Neural progenitor cell (in vitro differentiated cells): ENCODE measurements at regions not wholly inside any gene's neighbourhood (a gene's known extent, or its start where the extent isn't known, plus 50 kb on each side); places are given as distances from the start of the nearest gene placed in this dataset.
"Not testable (repeated sequence)": the region's sequence is repeated elsewhere in the genome, so short reads cannot be mapped to it uniquely, and the experiment has no call there.

Source experiments
- DNase-seq: peaks from one replicate; pipeline ENCODE4 v3.0.0-alpha.2; 2016; ENCODE audit warnings: low spot score
- H2AFZ ChIP-seq: fragments of 200-600 bp; sonication (generic); replicated peaks from 2 replicates; pipeline ENCODE4 v1.6.1; 2016; ENCODE audit warnings: antibody characterized with exemption
- H3F3A ChIP-seq: fragments of 200-600 bp; sonication (generic); 2 replicates; pipeline ENCODE4 v1.6.1; 2016; ENCODE audit warnings: antibody characterized with exemption, low read depth
- H3K27ac ChIP-seq: fragments of 200-600 bp; sonication (generic); 2 replicates; pipeline ENCODE4 v1.5.1; 2016; ENCODE audit warnings: mild to moderate bottlenecking
- H3K27me3 ChIP-seq: fragments of 200-600 bp; sonication (generic); 2 replicates; pipeline ENCODE4 v1.6.1; 2016; ENCODE audit warnings: mild to moderate bottlenecking, moderate library complexity
- H3K36me3 ChIP-seq: fragments of 200-600 bp; sonication (generic); 2 replicates; pipeline ENCODE4 v1.5.1; 2016
- H3K4me1 ChIP-seq: fragments of 200-600 bp; sonication (generic); 2 replicates; pipeline ENCODE4 v1.6.1; 2016; ENCODE audit warnings: mixed run types
- H3K4me2 ChIP-seq: fragments of 200-600 bp; sonication (generic); 2 replicates; pipeline ENCODE4 v1.6.1; 2016
- H3K4me3 ChIP-seq: fragments of 200-600 bp; sonication (generic); 2 replicates; pipeline ENCODE4 v1.5.1; 2016
- H3K79me2 ChIP-seq: fragments of 200-600 bp; sonication (generic); 2 replicates; pipeline ENCODE4 v1.6.1; 2016; ENCODE audit warnings: low read depth
- H3K9ac ChIP-seq: fragments of 200-600 bp; sonication (generic); 2 replicates; pipeline ENCODE4 v1.6.1; 2016
- H3K9me3 ChIP-seq: fragments of 200-600 bp; sonication (generic); 2 replicates; pipeline ENCODE4 v1.5.1; 2016; ENCODE audit warnings: low read depth
- H4K20me1 ChIP-seq: fragments of 200-600 bp; sonication (generic); 2 replicates; pipeline ENCODE4 v1.6.1; 2016; ENCODE audit warnings: low read depth
- H3K27ac Mint-ChIP-seq: 3 replicates; pipeline ENCODE4 v1.8.0; 2021; ENCODE audit warnings: mixed read lengths
- H3K27me3 Mint-ChIP-seq: 2 replicates; pipeline ENCODE4 v1.8.0; 2022; ENCODE audit warnings: low read depth, mild to moderate bottlenecking, inconsistent platforms, moderate library complexity, mixed read lengths; ENCODE audit not compliant: insufficient read depth
- H3K36me3 Mint-ChIP-seq: 3 replicates; pipeline ENCODE4 v1.8.0; 2021; ENCODE audit warnings: mixed read lengths
- H3K4me1 Mint-ChIP-seq: 3 replicates; pipeline ENCODE4 v1.8.0; 2021; ENCODE audit warnings: mixed read lengths
- H3K4me3 Mint-ChIP-seq: 3 replicates; pipeline ENCODE4 v1.8.0; 2021; ENCODE audit warnings: mild to moderate bottlenecking, moderate library complexity, mixed read lengths
- H3K9me3 Mint-ChIP-seq: 3 replicates; pipeline ENCODE4 v1.8.0; 2020; ENCODE audit warnings: mixed read lengths

DNA sequence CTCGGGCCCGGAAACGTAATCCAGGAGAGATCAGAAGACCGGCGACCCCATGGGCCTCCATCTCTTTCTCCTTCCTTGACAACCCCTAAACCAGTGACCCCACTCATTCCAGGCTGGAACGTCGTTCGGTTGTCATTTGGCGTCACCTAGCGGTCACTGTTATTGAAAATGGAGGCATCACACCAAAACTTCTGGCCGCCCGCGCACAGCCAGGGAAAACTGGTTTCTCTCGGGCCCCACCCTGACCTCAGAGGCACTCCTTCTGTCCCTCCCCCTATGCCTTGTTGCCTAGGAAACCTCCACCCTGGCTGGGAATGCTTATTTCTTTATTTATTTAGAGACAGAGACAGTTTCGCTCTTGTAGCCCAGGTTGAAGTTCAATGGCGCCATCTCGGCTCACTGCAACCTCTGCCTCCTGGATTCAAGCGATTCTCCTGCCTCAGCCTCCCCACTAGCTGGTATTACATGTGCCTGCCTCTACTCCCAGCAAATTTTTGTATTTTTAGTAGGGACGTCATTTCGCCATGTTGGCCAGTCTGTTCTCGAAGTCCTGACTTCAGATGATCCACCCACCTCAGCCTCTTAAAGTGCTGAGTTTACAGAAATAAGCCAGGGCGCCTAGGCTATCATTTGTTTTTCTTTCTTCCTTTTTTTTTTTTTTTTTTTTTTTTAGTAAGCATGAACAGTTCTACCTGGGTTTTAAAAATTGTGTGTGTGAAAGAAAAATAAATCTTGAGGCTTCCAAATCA lies 2144.1 kb upstream of the TPTE start:
- H3K27me3 ChIP-seq, DNase-seq, H3K9me3 ChIP-seq, H3K4me2 ChIP-seq, H3K36me3 Mint-ChIP-seq, H3K36me3 ChIP-seq, H3K4me1 Mint-ChIP-seq, H3K27ac ChIP-seq, H3K27ac Mint-ChIP-seq, H3K79me2 ChIP-seq, H3K9ac ChIP-seq, H4K20me1 ChIP-seq, H3K9me3 Mint-ChIP-seq, H3K4me3 Mint-ChIP-seq, H3K4me3 ChIP-seq, H3K4me1 ChIP-seq, H3K27me3 Mint-ChIP-seq, H2AFZ ChIP-seq, H3F3A ChIP-seq: not testable (repeated sequence)

GRCh38 chr21:8380419-8381079 lies 2140.8 kb upstream of the TPTE start:
- not testable (repeated sequence) for H3K27me3 Mint-ChIP-seq, H3K36me3 ChIP-seq, H3K27me3 ChIP-seq, H3K4me3 ChIP-seq, DNase-seq, H3K9me3 ChIP-seq, H3K36me3 Mint-ChIP-seq, H3K4me3 Mint-ChIP-seq, H3K9me3 Mint-ChIP-seq, H3K9ac ChIP-seq, H3K4me2 ChIP-seq, H3K27ac ChIP-seq, H3K79me2 ChIP-seq, H4K20me1 ChIP-seq, H3K4me1 Mint-ChIP-seq, H3F3A ChIP-seq, H3K4me1 ChIP-seq, H3K27ac Mint-ChIP-seq, H2AFZ ChIP-seq

DNA sequence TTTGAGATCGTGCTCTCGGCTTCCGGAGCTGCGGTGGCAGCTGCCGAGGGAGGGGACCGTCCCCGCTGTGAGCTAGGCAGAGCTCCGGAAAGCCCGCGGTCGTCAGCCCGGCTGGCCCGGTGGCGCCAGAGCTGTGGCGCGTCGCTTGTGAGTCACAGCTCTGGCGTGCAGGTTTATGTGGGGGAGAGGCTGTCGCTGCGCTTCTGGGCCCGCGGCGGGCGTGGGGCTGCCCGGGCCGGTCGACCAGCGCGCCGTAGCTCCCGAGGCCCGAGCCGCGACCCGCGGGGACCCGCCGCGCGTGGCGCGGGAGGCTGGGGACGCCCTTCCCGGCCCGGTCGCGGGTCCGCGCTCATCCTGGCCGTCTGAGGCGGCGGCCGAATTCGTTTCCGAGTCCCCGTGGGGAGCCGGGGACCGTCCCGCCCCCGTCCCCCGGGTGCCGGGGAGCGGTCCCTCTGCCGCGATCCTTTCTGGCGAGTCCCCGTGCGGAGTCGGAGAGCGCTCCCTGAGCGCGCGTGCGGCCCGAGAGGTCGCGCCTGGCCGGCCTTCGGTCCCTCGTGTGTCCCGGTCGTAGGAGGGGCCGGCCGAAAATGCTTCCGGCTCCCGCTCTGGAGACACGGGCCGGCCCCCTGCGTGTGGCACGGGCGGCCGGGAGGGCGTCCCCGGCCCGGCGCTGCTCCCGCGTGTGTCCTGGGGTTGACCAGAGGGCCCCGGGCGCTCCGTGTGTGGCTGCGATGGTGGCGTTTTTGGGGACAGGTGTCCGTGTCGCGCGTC lies 2133.0 kb upstream of the TPTE start:
- not testable (repeated sequence) for H3K79me2 ChIP-seq, H3K9me3 ChIP-seq, H3K4me2 ChIP-seq, H3K4me1 ChIP-seq, H3K27ac Mint-ChIP-seq, H3K4me3 ChIP-seq, H3K9ac ChIP-seq, H3K4me1 Mint-ChIP-seq, H2AFZ ChIP-seq, H3K36me3 ChIP-seq, H3F3A ChIP-seq, H3K9me3 Mint-ChIP-seq, H3K4me3 Mint-ChIP-seq, H3K27me3 ChIP-seq, H4K20me1 ChIP-seq, H3K27ac ChIP-seq, H3K27me3 Mint-ChIP-seq, H3K36me3 Mint-ChIP-seq, DNase-seq

DNA sequence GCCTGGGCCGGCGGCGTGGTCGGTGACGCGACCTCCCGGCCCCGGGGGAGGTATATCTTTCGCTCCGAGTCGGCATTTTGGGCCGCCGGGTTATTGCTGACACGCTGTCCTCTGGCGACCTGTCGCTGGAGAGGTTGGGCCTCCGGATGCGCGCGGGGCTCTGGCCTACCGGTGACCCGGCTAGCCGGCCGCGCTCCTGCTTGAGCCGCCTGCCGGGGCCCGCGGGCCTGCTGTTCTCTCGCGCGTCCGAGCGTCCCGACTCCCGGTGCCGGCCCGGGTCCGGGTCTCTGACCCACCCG lies 2132.5 kb upstream of the TPTE start:
- H3K4me2 ChIP-seq, H3K79me2 ChIP-seq, H3K9me3 ChIP-seq, H2AFZ ChIP-seq, H3K4me3 ChIP-seq, H3K9ac ChIP-seq, H3F3A ChIP-seq, H3K36me3 Mint-ChIP-seq, H3K27ac Mint-ChIP-seq, H3K9me3 Mint-ChIP-seq, H3K27ac ChIP-seq, H3K27me3 ChIP-seq, DNase-seq, H3K4me3 Mint-ChIP-seq, H3K4me1 Mint-ChIP-seq, H3K4me1 ChIP-seq, H3K27me3 Mint-ChIP-seq, H4K20me1 ChIP-seq, H3K36me3 ChIP-seq: not testable (repeated sequence)

DNA sequence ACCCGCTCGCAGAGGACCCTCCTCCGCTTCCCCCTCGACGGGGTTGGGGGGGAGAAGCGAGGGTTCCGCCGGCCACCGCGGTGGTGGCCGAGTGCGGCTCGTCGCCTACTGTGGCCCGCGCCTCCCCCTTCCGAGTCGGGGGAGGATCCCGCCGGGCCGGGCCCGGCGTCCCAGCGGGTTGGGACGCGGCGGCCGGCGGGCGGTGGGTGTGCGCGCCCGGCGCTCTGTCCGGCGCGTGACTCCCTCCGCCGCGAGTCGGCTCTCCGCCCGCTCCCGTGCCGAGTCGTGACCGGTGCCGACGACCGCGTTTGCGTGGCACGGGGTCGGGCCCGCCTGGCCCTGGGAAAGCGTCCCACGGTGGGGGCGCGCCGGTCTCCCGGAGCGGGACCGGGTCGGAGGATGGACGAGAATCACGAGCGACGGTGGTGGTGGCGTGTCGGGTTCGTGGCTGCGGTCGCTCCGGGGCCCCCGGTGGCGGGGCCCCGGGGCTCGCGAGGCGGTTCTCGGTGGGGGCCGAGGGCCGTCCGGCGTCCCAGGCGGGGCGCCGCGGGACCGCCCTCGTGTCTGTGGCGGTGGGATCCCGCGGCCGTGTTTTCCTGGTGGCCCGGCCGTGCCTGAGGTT lies 2130.7 kb upstream of the TPTE start:
- H4K20me1 ChIP-seq, H3F3A ChIP-seq, H3K36me3 ChIP-seq, H3K9ac ChIP-seq, DNase-seq, H3K79me2 ChIP-seq, H3K27ac ChIP-seq, H3K9me3 ChIP-seq, H3K4me1 ChIP-seq, H2AFZ ChIP-seq, H3K27me3 Mint-ChIP-seq, H3K4me3 Mint-ChIP-seq, H3K9me3 Mint-ChIP-seq, H3K4me2 ChIP-seq, H3K4me3 ChIP-seq, H3K27ac Mint-ChIP-seq, H3K4me1 Mint-ChIP-seq, H3K27me3 ChIP-seq, H3K36me3 Mint-ChIP-seq: not testable (repeated sequence)

GRCh38 chr21:8394380-8394779 lies 2127.0 kb upstream of the TPTE start:
- H3K27ac ChIP-seq, H3K4me3 ChIP-seq, H3K27ac Mint-ChIP-seq, H2AFZ ChIP-seq, H3K79me2 ChIP-seq, H4K20me1 ChIP-seq, H3K4me1 ChIP-seq, H3F3A ChIP-seq, DNase-seq, H3K36me3 Mint-ChIP-seq, H3K9ac ChIP-seq, H3K4me1 Mint-ChIP-seq, H3K36me3 ChIP-seq, H3K9me3 ChIP-seq, H3K4me2 ChIP-seq, H3K27me3 ChIP-seq, H3K4me3 Mint-ChIP-seq, H3K27me3 Mint-ChIP-seq, H3K9me3 Mint-ChIP-seq: not testable (repeated sequence)

DNA sequence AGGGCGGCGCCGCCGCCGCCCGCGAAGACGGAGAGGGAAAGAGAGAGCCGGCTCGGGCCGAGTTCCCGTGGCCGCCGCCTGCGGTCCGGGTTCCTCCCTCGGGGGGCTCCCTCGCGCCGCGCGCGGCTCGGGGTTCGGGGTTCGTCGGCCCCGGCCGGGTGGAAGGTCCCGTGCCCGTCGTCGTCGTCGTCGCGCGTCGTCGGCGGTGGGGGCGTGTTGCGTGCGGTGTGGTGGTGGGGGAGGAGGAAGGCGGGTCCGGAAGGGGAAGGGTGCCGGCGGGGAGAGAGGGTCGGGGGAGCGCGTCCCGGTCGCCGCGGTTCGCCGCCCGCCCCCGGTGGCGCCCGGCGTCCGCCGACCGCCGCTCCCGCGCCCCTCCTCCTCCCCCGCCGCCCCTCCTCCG lies 2125.4 kb upstream of the TPTE start:
- not testable (repeated sequence) for H3K27me3 ChIP-seq, H3K27ac ChIP-seq, H3F3A ChIP-seq, H3K4me1 Mint-ChIP-seq, H3K36me3 Mint-ChIP-seq, H3K9me3 ChIP-seq, H4K20me1 ChIP-seq, H3K36me3 ChIP-seq, H3K4me1 ChIP-seq, H3K27me3 Mint-ChIP-seq, H3K4me3 Mint-ChIP-seq, H3K9me3 Mint-ChIP-seq, H2AFZ ChIP-seq, H3K9ac ChIP-seq, DNase-seq, H3K4me3 ChIP-seq, H3K4me2 ChIP-seq, H3K79me2 ChIP-seq, H3K27ac Mint-ChIP-seq

- H3K36me3 Mint-ChIP-seq, H3K36me3 ChIP-seq, H3K9me3 ChIP-seq, DNase-seq, H3K79me2 ChIP-seq, H3K27me3 Mint-ChIP-seq, H3K4me3 Mint-ChIP-seq, H3K4me1 Mint-ChIP-seq, H3K9ac ChIP-seq, H2AFZ ChIP-seq, H3K4me1 ChIP-seq, H3K27ac Mint-ChIP-seq, H3K4me2 ChIP-seq, H3F3A ChIP-seq, H3K27me3 ChIP-seq, H3K27ac ChIP-seq, H4K20me1 ChIP-seq, H3K9me3 Mint-ChIP-seq, H3K4me3 ChIP-seq: not testable (repeated sequence)
These were observed 2122.4 kb upstream of the TPTE start for GRCh38 chr21:8398870-8399437.
